ENCODE measurements at regions not wholly inside any gene's neighbourhood (a gene's known extent, or its start where the extent isn't known, plus 50 kb on each side); places are given as distances from the start of the nearest gene placed in this dataset.

DNA sequence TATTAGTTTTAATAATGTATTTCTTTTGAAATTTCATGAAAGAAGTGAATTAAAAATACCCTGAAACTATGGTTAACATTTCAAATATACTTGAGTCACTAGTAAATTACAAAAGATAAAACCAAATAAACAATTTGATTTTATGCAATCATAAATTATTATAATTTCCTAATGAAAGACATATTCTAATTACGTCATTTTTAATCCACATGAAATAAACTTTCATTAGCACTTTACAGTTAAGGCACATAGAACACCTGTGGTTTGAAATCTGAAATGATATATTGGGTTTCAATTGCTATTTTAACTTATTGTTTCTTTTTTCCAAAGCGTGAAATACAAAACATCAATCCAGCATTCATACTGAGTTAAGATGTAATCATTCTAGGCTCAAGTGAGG lies 1492.5 kb upstream of the PABPC4L start:
- Mint-ChIP-seq H3K4me1 (no peaks in the 10 kb centered on the region), H3K36me3 (no peaks in the 10 kb centered on the region), H3K27ac (no peak overlapping the region), H3K9me3 (peaks cover 6 to 21% of the 10 kb centered on the region in 2 donors), H3K27me3 (ENCODE audit: low read depth in 2 of 2) (no peaks in the 10 kb centered on the region), H3K4me3 (no peak overlapping the region)
- Histone ChIP-seq H3K9me3 (ENCODE audit: control insufficient read depth, insufficient read depth, low read length) (no peaks in the 10 kb centered on the region), H3K36me3 (ENCODE audit: control insufficient read depth, insufficient read depth, low read length) (no peaks in the 10 kb centered on the region), H3K27me3 (ENCODE audit: control insufficient read depth, insufficient read depth, low read length) (no peaks in the 10 kb centered on the region), H3K27ac (ENCODE audit: low read length) (no peak overlapping the region), H3K4me1 (ENCODE audit: control insufficient read depth, insufficient read depth, low read length) (no peaks in the 10 kb centered on the region), H3K4me3 (ENCODE audit: low read length) (no peak overlapping the region)
- DNase-seq (no peak), ATAC-seq (no peak)
- intact Hi-C loops (cut with micrococcal nuclease): no loop called here
- WGBS (ENCODE audit: insufficient coverage): no CpG with 5 or more reads among the region's 2 CpGs
- TF ChIP-seq, protein P1, sequence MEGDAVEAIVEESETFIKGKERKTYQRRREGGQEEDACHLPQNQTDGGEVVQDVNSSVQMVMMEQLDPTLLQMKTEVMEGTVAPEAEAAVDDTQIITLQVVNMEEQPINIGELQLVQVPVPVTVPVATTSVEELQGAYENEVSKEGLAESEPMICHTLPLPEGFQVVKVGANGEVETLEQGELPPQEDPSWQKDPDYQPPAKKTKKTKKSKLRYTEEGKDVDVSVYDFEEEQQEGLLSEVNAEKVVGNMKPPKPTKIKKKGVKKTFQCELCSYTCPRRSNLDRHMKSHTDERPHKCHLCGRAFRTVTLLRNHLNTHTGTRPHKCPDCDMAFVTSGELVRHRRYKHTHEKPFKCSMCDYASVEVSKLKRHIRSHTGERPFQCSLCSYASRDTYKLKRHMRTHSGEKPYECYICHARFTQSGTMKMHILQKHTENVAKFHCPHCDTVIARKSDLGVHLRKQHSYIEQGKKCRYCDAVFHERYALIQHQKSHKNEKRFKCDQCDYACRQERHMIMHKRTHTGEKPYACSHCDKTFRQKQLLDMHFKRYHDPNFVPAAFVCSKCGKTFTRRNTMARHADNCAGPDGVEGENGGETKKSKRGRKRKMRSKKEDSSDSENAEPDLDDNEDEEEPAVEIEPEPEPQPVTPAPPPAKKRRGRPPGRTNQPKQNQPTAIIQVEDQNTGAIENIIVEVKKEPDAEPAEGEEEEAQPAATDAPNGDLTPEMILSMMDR (IDR thresholded peaks at IDR 0.05): no peak

DNA sequence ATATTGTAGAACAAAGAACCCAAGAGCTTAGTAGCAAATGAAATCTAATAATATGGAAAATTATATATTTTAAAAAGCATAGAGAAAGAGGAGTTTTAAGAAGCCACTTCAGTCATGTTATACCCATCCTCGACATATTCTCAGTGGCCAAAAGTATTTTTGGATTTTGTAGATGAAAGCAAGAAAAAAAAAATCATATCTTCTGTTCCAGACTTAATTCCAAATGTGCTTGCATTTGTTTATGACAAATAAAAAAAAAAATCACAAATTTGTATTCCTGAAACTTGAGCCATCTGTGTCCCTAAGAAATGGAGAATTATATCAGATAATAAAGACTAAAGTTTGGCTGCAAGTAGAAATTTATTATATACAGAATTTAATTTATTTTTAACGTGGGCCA lies 1482.4 kb upstream of the PABPC4L start:
- TF ChIP-seq, protein P1 (IDR thresholded peaks at IDR 0.05): no peak
- Histone ChIP-seq H3K9me3 (ENCODE audit: control insufficient read depth, insufficient read depth, low read length) (no peaks in the 10 kb centered on the region), H3K27ac (ENCODE audit: low read length) (no peak overlapping the region), H3K36me3 (ENCODE audit: control insufficient read depth, insufficient read depth, low read length) (no peaks in the 10 kb centered on the region), H3K4me3 (ENCODE audit: low read length) (no peak overlapping the region), H3K4me1 (ENCODE audit: control insufficient read depth, insufficient read depth, low read length) (no peaks in the 10 kb centered on the region), H3K27me3 (ENCODE audit: control insufficient read depth, insufficient read depth, low read length) (no peaks in the 10 kb centered on the region)
- intact Hi-C loops (cut with micrococcal nuclease): no loop called here
- no peaks in the 10 kb centered on the region for H3K4me1 Mint-ChIP-seq
- ATAC-seq: no peak
- H3K36me3 Mint-ChIP-seq: no peaks in the 10 kb centered on the region
- H3K27ac Mint-ChIP-seq: no peak overlapping the region
- no CpG with 5 or more reads among the region's 2 CpGs for WGBS (ENCODE audit: insufficient coverage)
- H3K27me3 Mint-ChIP-seq (ENCODE audit: low read depth in 2 of 2): no peaks in the 10 kb centered on the region
- no peak overlapping the region for H3K4me3 Mint-ChIP-seq
- no peak for DNase-seq
- H3K9me3 Mint-ChIP-seq: peaks cover 6 to 20% of the 10 kb centered on the region in 2 donors

DNA sequence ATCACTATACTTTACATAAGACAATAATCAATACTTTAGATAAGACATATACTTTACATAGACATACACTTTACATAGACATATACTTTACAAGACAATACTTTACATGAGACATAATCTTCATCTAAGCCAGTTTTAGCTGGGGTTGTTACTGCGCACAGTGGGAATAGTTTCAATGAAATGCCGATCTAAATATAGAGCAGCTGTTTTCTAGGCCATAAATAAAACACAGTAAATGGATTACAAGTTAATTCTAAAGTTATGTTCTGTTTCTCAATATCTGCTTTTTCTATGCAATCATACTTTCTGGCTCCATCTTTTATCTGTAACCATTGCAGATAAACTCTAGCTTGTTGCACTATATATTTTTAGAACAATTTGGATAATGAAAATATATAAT lies 1470.6 kb upstream of the PABPC4L start:
- Mint-ChIP-seq H3K36me3 (no peaks in the 10 kb centered on the region), H3K9me3 (peaks cover 9 to 14% of the 10 kb centered on the region in 2 donors), H3K27ac (no peak overlapping the region), H3K4me1 (no peaks in the 10 kb centered on the region), H3K4me3 (no peak overlapping the region), H3K27me3 (ENCODE audit: low read depth in 2 of 2) (no peaks in the 10 kb centered on the region)
- Histone ChIP-seq H3K36me3 (ENCODE audit: control insufficient read depth, insufficient read depth, low read length) (no peaks in the 10 kb centered on the region), H3K4me1 (ENCODE audit: control insufficient read depth, insufficient read depth, low read length) (no peaks in the 10 kb centered on the region), H3K27me3 (ENCODE audit: control insufficient read depth, insufficient read depth, low read length) (no peaks in the 10 kb centered on the region), H3K9me3 (ENCODE audit: control insufficient read depth, insufficient read depth, low read length) (no peaks in the 10 kb centered on the region), H3K4me3 (ENCODE audit: low read length) (no peak overlapping the region), H3K27ac (ENCODE audit: low read length) (no peak overlapping the region)
- TF ChIP-seq, protein P1 (IDR thresholded peaks at IDR 0.05): no peak
- intact Hi-C loops (cut with micrococcal nuclease): no loop called here
- no peak for ATAC-seq
- WGBS (ENCODE audit: insufficient coverage): 100% methylated on average over 1 of the region's 2 CpGs
- DNase-seq: no peak

DNA sequence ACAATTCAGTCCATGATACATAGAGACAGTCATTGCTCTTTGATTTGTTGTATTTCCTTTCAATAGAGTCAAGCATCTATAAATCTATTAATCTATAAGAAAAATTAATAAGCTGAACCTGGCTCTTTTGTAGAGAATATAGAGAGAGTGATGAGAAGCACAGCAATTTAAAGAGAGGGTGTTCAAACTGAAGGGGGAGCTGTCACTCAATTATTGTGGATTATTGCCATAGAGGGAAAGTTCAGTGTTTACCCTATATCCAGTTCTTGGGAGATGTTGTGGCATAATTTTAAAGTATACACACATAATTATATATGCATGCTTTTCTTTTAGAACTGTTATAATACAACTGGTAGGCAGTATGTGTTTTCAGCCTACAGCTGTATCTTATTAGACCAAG lies 1469.0 kb upstream of the PABPC4L start:
- H3K9me3 Mint-ChIP-seq: peaks cover 10 to 19% of the 10 kb centered on the region in 2 donors
- Histone ChIP-seq H3K9me3 (ENCODE audit: control insufficient read depth, insufficient read depth, low read length) (no peaks in the 10 kb centered on the region), H3K4me1 (ENCODE audit: control insufficient read depth, insufficient read depth, low read length) (no peaks in the 10 kb centered on the region), H3K36me3 (ENCODE audit: control insufficient read depth, insufficient read depth, low read length) (no peaks in the 10 kb centered on the region), H3K27me3 (ENCODE audit: control insufficient read depth, insufficient read depth, low read length) (no peaks in the 10 kb centered on the region), H3K4me3 (ENCODE audit: low read length) (no peak overlapping the region), H3K27ac (ENCODE audit: low read length) (no peak overlapping the region)
- no peak for ATAC-seq
- H3K4me3 Mint-ChIP-seq: no peak overlapping the region
- H3K27me3 Mint-ChIP-seq (ENCODE audit: low read depth in 2 of 2): no peaks in the 10 kb centered on the region
- no peaks in the 10 kb centered on the region for H3K36me3 Mint-ChIP-seq
- no peaks in the 10 kb centered on the region for H3K4me1 Mint-ChIP-seq
- TF ChIP-seq, protein P1 (IDR thresholded peaks at IDR 0.05): no peak
- DNase-seq: no peak
- intact Hi-C loops (cut with micrococcal nuclease): no loop called here
- H3K27ac Mint-ChIP-seq: no peak overlapping the region

All from natural killer cell (primary cell).